ENCODE measurements at regions not wholly inside any gene's neighbourhood (a gene's known extent, or its start where the extent isn't known, plus 50 kb on each side); places are given as distances from the start of the nearest gene placed in this dataset.

DNA sequence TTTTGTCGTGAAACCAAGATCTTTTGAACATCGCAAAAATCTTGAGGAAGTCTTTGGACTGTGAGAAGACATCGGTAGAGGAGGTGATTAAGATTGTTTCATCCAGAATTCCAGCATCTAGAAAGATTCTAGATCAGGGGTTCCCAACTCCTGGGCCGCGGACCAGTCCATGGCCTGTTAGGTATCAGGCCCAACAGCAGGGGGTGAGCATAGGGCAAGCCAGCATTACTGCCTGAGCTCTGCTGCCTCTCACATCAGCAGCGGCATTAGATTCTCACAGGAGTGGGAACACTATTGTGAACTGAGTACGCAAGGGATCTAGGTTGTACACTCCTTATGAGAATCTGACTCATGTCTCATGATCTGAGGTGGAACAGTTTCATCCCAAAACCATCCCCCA lies 600.6 kb upstream of the CDH11 start:
- no peak for TF ChIP-seq POLR2A (IDR thresholded peaks at IDR 0.05)
- TF ChIP-seq, protein P1, sequence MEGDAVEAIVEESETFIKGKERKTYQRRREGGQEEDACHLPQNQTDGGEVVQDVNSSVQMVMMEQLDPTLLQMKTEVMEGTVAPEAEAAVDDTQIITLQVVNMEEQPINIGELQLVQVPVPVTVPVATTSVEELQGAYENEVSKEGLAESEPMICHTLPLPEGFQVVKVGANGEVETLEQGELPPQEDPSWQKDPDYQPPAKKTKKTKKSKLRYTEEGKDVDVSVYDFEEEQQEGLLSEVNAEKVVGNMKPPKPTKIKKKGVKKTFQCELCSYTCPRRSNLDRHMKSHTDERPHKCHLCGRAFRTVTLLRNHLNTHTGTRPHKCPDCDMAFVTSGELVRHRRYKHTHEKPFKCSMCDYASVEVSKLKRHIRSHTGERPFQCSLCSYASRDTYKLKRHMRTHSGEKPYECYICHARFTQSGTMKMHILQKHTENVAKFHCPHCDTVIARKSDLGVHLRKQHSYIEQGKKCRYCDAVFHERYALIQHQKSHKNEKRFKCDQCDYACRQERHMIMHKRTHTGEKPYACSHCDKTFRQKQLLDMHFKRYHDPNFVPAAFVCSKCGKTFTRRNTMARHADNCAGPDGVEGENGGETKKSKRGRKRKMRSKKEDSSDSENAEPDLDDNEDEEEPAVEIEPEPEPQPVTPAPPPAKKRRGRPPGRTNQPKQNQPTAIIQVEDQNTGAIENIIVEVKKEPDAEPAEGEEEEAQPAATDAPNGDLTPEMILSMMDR (IDR thresholded peaks at IDR 0.05): no peak
